ENCODE measurements at regions not wholly inside any gene's neighbourhood (a gene's known extent, or its start where the extent isn't known, plus 50 kb on each side); places are given as distances from the start of the nearest gene placed in this dataset.

DNA sequence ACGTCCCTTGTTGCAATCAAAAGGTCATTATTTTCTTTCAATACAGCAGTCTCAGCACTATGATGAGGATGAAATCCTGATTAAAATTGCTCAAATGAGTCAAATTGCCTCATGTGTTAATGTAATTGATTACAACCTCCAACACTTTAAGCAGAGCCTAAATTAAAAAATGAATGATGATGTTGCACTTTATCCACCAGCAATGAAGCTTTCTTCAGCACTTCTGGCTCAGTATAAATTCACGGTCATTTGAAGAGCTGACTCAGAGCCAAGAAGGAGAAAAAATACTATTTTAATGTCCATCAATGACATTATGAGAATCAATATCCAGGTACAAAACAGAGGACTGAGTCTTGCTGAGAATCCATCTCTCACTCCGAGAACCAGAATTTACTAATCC, 792.6 kb upstream of the ATXN8OS start:
- no peaks in the 10 kb centered on the region; a peak in 1 of 4 replicates for H3K4me1 ChIP-seq (ENCODE audit: control insufficient read depth in 1 of 2, insufficient read depth in 2 of 2, low read depth in 1 of 2, low read length in 1 of 2)
- POLR2A ChIA-PET: no interaction called here
- 49% methylated on average over 3 of the region's 3 CpGs for WGBS (ENCODE audit: low lambda C conversion rate)

DNA sequence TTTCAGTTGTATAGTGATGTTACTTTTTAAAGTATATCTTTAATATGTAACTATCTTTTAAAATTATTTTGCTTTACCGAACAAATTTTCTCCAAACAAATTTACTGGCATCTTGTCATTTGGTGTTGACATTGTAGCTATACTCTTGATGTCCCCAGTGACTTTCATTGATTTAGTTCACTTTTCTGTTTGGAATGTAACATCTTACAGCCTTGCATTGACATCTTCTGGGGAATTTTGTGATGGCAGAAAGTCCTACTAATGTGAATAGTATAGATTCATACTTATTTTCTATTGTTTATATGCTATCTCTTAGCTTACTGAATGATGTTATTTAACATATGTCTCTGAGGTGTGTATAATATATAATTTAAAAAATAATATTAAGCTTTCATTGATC, 800.9 kb upstream of the ATXN8OS start:
- ChIA-PET POLR2A (no interaction called here), CTCF (interaction anchor here (0.8 to 1.2 kb wide), 6 partner anchors 15 to 1163 kb away, joined by 3 to 4 read pairs (median 3); no protein-coding TSS in a partner anchor)
- no peaks in the 10 kb centered on the region for H3F3A ChIP-seq (replicated peaks; ENCODE audit: insufficient read depth)
- WGBS (ENCODE audit: low lambda C conversion rate): 14% methylated on average over 1 of the region's 1 CpG
- H2AFZ ChIP-seq (ENCODE audit: low read depth): no peak overlapping the region
- H3K79me2 ChIP-seq (ENCODE audit: insufficient read depth): no peaks in the 10 kb centered on the region
- TF ChIP-seq CHD2 (IDR thresholded peaks at IDR 0.05; ENCODE audit: low read length, partially characterized antibody) (no peak), RAD21 (IDR thresholded peaks at IDR 0.05; ENCODE audit: low read length) (peak; percentile 57), SMC3 (IDR thresholded peaks at IDR 0.05; ENCODE audit: low read depth, low read length) (peak; percentile 13; the same call in 1 of the 2 replicates)
- no peak overlapping the region for H3K4me3 ChIP-seq (ENCODE audit: low read depth in 2 of 2, low read length in 1 of 2)
- no peak overlapping the region for H3K27ac ChIP-seq (ENCODE audit: low read depth in 2 of 2, low read length in 1 of 2)
- H3K9me3 ChIP-seq: no peaks in the 10 kb centered on the region; the same call in 1 of the 2 replicates
- H3K9ac ChIP-seq: no peak overlapping the region
- no peak for DNase-seq
- H3K27me3 ChIP-seq (ENCODE audit: insufficient read depth): no peaks in the 10 kb centered on the region
- H3K36me3 ChIP-seq (replicated peaks in 1 of 2; ENCODE audit: control insufficient read depth in 1 of 2, insufficient read depth in 2 of 2, low read length in 1 of 2): no peaks in the 10 kb centered on the region
- no peaks in the 10 kb centered on the region; a peak in 1 of 4 replicates for H3K4me1 ChIP-seq (ENCODE audit: control insufficient read depth in 1 of 2, insufficient read depth in 2 of 2, low read depth in 1 of 2, low read length in 1 of 2)
- H3K4me2 ChIP-seq: no peak overlapping the region
- H3K9me2 ChIP-seq: no peaks in the 10 kb centered on the region
- no peaks in the 10 kb centered on the region for H4K20me1 ChIP-seq (ENCODE audit: insufficient read depth)

More for the DNA sequence above, 792.6 kb upstream of the ATXN8OS start:
- no peak overlapping the region for H3K9ac ChIP-seq
- no peak for TF ChIP-seq TCF12 (IDR thresholded peaks at IDR 0.05)
- TF ChIP-seq SIN3A (IDR thresholded peaks at IDR 0.05; ENCODE audit: borderline replicate concordance, low read depth, low read length): no peak
- TF ChIP-seq NRF1 (IDR thresholded peaks at IDR 0.05; ENCODE audit: low read depth, low read length): no peak
- TF ChIP-seq, protein P1, sequence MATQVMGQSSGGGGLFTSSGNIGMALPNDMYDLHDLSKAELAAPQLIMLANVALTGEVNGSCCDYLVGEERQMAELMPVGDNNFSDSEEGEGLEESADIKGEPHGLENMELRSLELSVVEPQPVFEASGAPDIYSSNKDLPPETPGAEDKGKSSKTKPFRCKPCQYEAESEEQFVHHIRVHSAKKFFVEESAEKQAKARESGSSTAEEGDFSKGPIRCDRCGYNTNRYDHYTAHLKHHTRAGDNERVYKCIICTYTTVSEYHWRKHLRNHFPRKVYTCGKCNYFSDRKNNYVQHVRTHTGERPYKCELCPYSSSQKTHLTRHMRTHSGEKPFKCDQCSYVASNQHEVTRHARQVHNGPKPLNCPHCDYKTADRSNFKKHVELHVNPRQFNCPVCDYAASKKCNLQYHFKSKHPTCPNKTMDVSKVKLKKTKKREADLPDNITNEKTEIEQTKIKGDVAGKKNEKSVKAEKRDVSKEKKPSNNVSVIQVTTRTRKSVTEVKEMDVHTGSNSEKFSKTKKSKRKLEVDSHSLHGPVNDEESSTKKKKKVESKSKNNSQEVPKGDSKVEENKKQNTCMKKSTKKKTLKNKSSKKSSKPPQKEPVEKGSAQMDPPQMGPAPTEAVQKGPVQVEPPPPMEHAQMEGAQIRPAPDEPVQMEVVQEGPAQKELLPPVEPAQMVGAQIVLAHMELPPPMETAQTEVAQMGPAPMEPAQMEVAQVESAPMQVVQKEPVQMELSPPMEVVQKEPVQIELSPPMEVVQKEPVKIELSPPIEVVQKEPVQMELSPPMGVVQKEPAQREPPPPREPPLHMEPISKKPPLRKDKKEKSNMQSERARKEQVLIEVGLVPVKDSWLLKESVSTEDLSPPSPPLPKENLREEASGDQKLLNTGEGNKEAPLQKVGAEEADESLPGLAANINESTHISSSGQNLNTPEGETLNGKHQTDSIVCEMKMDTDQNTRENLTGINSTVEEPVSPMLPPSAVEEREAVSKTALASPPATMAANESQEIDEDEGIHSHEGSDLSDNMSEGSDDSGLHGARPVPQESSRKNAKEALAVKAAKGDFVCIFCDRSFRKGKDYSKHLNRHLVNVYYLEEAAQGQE (IDR thresholded peaks at IDR 0.05; ENCODE audit: low read depth, low read length): no peak
- TF ChIP-seq RFX5 (IDR thresholded peaks at IDR 0.05; ENCODE audit: low read length): no peak
- no peak for TF ChIP-seq NFIC (IDR thresholded peaks at IDR 0.05; ENCODE audit: borderline replicate concordance)
- no peak for TF ChIP-seq GATA2 (CRISPR knock-in tag; IDR thresholded peaks at IDR 0.05)
- TF ChIP-seq TEAD4 (IDR thresholded peaks at IDR 0.05; ENCODE audit: borderline replicate concordance, insufficient read depth): no peak
- TF ChIP-seq EP300 (IDR thresholded peaks at IDR 0.05; ENCODE audit: borderline replicate concordance in 1 of 2, low read depth in 1 of 2, low read length in 1 of 2): no peak
- TF ChIP-seq, protein P2, sequence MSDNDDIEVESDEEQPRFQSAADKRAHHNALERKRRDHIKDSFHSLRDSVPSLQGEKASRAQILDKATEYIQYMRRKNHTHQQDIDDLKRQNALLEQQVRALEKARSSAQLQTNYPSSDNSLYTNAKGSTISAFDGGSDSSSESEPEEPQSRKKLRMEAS (IDR thresholded peaks at IDR 0.05; ENCODE audit: low read depth): no peak
- TF ChIP-seq USF2 (IDR thresholded peaks at IDR 0.05; ENCODE audit: borderline replicate concordance, low read depth, low read length): no peak
- no peak for TF ChIP-seq RXRA (IDR thresholded peaks at IDR 0.05; ENCODE audit: borderline replicate concordance, low read depth)
- no peak overlapping the region for H3K27ac ChIP-seq (ENCODE audit: low read depth in 2 of 2, low read length in 1 of 2)
- H2AFZ ChIP-seq (ENCODE audit: low read depth): no peak overlapping the region
- H3F3A ChIP-seq (replicated peaks; ENCODE audit: insufficient read depth): no peaks in the 10 kb centered on the region
- H4K20me1 ChIP-seq (ENCODE audit: insufficient read depth): no peaks in the 10 kb centered on the region
- H3K27me3 ChIP-seq (ENCODE audit: insufficient read depth): no peaks in the 10 kb centered on the region
- no peak for DNase-seq
- no peak overlapping the region for H3K4me2 ChIP-seq
- H3K4me3 ChIP-seq (ENCODE audit: low read depth in 2 of 2, low read length in 1 of 2): no peak overlapping the region
- H3K9me2 ChIP-seq: no peaks in the 10 kb centered on the region
- no peaks in the 10 kb centered on the region for H3K36me3 ChIP-seq (replicated peaks in 1 of 2; ENCODE audit: control insufficient read depth in 1 of 2, insufficient read depth in 2 of 2, low read length in 1 of 2)
- no peaks in the 10 kb centered on the region for H3K79me2 ChIP-seq (ENCODE audit: insufficient read depth)
- CTCF ChIA-PET: interaction anchor here (0.6 kb wide), 1 partner anchor 246 kb away, joined by 3 read pairs; no protein-coding TSS in a partner anchor
- no peaks in the 10 kb centered on the region for H3K9me3 ChIP-seq

Measured in SK-N-SH (cell line).